Activated T-helper 17 cell treated with anti-CD3 and anti-CD28 coated beads, Interleukin-2, amount 50 U/mL, for 72 hours (primary cell): ENCODE measurements at regions not wholly inside any gene's neighbourhood (a gene's known extent, or its start where the extent isn't known, plus 50 kb on each side); places are given as distances from the start of the nearest gene placed in this dataset.
"Not testable (repeated sequence)": the region's sequence is repeated elsewhere in the genome, so short reads cannot be mapped to it uniquely, and the experiment has no call there.

Source experiments
- ATAC-seq: fragments of 150-1000 bp; cut with Tn5 transposase; replicated peaks from 2 replicates; pipeline ENCODE4 v1.10.0; 2021; ENCODE audit warnings: mild to moderate bottlenecking, moderate library complexity
- H3K27ac Mint-ChIP-seq: one replicate; pipeline ENCODE4 v1.8.0; 2022; ENCODE audit warnings: mixed read lengths
- H3K27me3 Mint-ChIP-seq: one replicate; pipeline ENCODE4 v1.8.0; 2022; ENCODE audit warnings: mixed read lengths
- H3K36me3 Mint-ChIP-seq: one replicate; pipeline ENCODE4 v1.8.0; 2022; ENCODE audit warnings: low read depth, mild to moderate bottlenecking, mixed read lengths
- H3K4me1 Mint-ChIP-seq: one replicate; pipeline ENCODE4 v1.8.0; 2022; ENCODE audit warnings: mixed read lengths
- H3K4me3 Mint-ChIP-seq: one replicate; pipeline ENCODE4 v1.8.0; 2022; ENCODE audit warnings: mild to moderate bottlenecking, mixed read lengths
- H3K9me3 Mint-ChIP-seq: one replicate; pipeline ENCODE4 v1.8.0; 2022; ENCODE audit warnings: mixed read lengths

- Mint-ChIP-seq H3K9me3 (peaks cover 4% of the 10 kb centered on the region), H3K4me1 (no peaks in the 10 kb centered on the region), H3K36me3 (no peaks in the 10 kb centered on the region), H3K27ac (no peak overlapping the region), H3K4me3 (no peak overlapping the region), H3K27me3 (no peaks in the 10 kb centered on the region)
- no peak for ATAC-seq
Measured at GRCh38 chr4:116598155-116598979, 487.0 kb downstream of the TRAM1L1 start.

DNA sequence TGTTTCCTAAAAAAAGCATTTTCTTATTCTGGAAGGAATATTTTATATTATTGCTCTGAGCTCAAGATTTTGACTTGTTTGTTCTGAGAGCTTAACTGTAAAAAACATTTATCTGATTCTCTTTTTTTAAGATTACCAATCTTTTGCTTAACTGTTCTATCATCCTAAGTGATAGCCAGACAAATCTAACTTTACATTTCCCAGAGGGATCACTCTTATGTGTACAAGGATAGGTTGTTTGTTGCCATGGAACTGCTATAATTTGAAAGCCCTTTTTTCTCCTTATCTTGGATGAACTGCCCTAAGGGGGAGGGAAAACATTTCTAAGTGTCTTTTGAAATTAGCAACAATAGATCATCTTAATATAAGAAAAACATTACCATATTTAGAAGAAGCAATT lies 494.7 kb downstream of the TRAM1L1 start:
- Mint-ChIP-seq H3K27me3 (no peaks in the 10 kb centered on the region), H3K4me1 (no peaks in the 10 kb centered on the region), H3K27ac (no peak overlapping the region), H3K36me3 (no peaks in the 10 kb centered on the region), H3K9me3 (peaks cover 4% of the 10 kb centered on the region), H3K4me3 (no peak overlapping the region)
- ATAC-seq: no peak

GRCh38 chr4:116588783-116589182 lies 496.6 kb downstream of the TRAM1L1 start:
- Mint-ChIP-seq H3K4me3 (no peak overlapping the region), H3K36me3 (no peaks in the 10 kb centered on the region), H3K9me3 (peaks cover 4% of the 10 kb centered on the region), H3K27ac (no peak overlapping the region), H3K4me1 (no peaks in the 10 kb centered on the region), H3K27me3 (no peaks in the 10 kb centered on the region)
- no peak for ATAC-seq

- no peak overlapping the region for H3K27ac Mint-ChIP-seq
- no peaks in the 10 kb centered on the region for H3K27me3 Mint-ChIP-seq
- no peak for ATAC-seq
- H3K4me3 Mint-ChIP-seq: no peak overlapping the region
- no peaks in the 10 kb centered on the region for H3K36me3 Mint-ChIP-seq
- H3K4me1 Mint-ChIP-seq: no peaks in the 10 kb centered on the region
- H3K9me3 Mint-ChIP-seq: peaks cover 3% of the 10 kb centered on the region
Measured at GRCh38 chr4:116585246-116585645, 500.1 kb downstream of the TRAM1L1 start.

DNA sequence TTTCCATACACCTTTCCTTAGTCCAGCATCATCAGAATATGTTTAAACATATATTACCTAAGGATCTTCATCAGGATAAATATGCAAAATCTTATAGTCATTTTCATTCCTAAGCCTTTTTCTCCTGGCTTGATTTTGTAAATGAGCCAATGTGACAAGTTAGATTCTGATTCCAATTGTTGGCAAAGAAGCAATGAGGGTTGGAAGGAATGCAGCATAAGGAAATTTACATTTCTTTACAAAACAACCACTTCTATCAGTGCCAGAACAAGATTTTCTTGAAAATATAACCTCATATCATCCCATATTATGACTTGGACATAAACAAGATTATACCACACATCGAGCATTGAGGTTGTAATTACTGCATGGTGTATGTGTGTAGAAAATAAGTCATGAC lies 508.1 kb downstream of the TRAM1L1 start:
- H3K4me1 Mint-ChIP-seq: no peaks in the 10 kb centered on the region
- no peak overlapping the region for H3K4me3 Mint-ChIP-seq
- no peaks in the 10 kb centered on the region for H3K36me3 Mint-ChIP-seq
- no peak overlapping the region for H3K27ac Mint-ChIP-seq
- ATAC-seq: no peak
- H3K27me3 Mint-ChIP-seq: no peaks in the 10 kb centered on the region
- peaks cover 24% of the 10 kb centered on the region for H3K9me3 Mint-ChIP-seq

- no peaks in the 10 kb centered on the region for H3K36me3 Mint-ChIP-seq
- H3K27ac Mint-ChIP-seq: no peak overlapping the region
- H3K27me3 Mint-ChIP-seq: no peaks in the 10 kb centered on the region
- ATAC-seq: no peak
- H3K9me3 Mint-ChIP-seq: peaks cover 26% of the 10 kb centered on the region
- no peak overlapping the region for H3K4me3 Mint-ChIP-seq
- H3K4me1 Mint-ChIP-seq: no peaks in the 10 kb centered on the region
Measured at GRCh38 chr4:116573540-116573939, 511.8 kb downstream of the TRAM1L1 start.

GRCh38 chr4:116561768-116562167 lies 523.6 kb downstream of the TRAM1L1 start:
- Mint-ChIP-seq H3K27me3 (no peaks in the 10 kb centered on the region), H3K27ac (no peak overlapping the region), H3K36me3 (no peaks in the 10 kb centered on the region), H3K9me3 (peaks cover 21% of the 10 kb centered on the region), H3K4me3 (no peak overlapping the region), H3K4me1 (no peaks in the 10 kb centered on the region)
- ATAC-seq: no peak

- no peaks in the 10 kb centered on the region for H3K27me3 Mint-ChIP-seq
- H3K27ac Mint-ChIP-seq: no peak overlapping the region
- no peaks in the 10 kb centered on the region for H3K36me3 Mint-ChIP-seq
- ATAC-seq: no peak
- H3K4me1 Mint-ChIP-seq: no peaks in the 10 kb centered on the region
- H3K9me3 Mint-ChIP-seq: no peaks in the 10 kb centered on the region
- no peak overlapping the region for H3K4me3 Mint-ChIP-seq
Measured at GRCh38 chr4:116551806-116552205, 533.6 kb downstream of the TRAM1L1 start.

DNA sequence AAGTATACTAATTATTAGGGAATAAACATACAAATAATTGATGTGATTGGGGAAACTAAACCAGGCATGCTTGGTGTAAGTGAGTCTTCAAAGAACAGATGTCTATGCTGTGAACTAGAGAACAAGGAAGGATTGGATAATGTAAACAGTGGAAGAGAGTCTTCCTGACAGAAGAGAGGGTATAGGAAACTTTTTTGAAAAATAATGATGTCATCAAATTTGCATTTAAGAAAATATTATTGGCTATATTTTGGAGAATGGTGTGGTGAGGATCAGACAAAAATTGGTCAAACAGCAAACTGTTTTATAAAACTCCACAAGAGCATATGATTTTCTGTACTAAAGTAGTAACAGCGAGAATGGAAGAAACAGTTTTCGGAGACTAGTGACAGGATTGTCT lies 537.7 kb downstream of the TRAM1L1 start:
- H3K27me3 Mint-ChIP-seq: no peaks in the 10 kb centered on the region
- no peak for ATAC-seq
- no peaks in the 10 kb centered on the region for H3K9me3 Mint-ChIP-seq
- H3K4me3 Mint-ChIP-seq: no peak overlapping the region
- no peak overlapping the region for H3K27ac Mint-ChIP-seq
- H3K36me3 Mint-ChIP-seq: no peaks in the 10 kb centered on the region
- no peaks in the 10 kb centered on the region for H3K4me1 Mint-ChIP-seq

GRCh38 chr4:116546759-116547158 lies 538.6 kb downstream of the TRAM1L1 start:
- ATAC-seq: no peak
- Mint-ChIP-seq H3K9me3 (no peaks in the 10 kb centered on the region), H3K36me3 (no peaks in the 10 kb centered on the region), H3K4me3 (no peak overlapping the region), H3K27ac (no peak overlapping the region), H3K27me3 (no peaks in the 10 kb centered on the region), H3K4me1 (no peaks in the 10 kb centered on the region)

DNA sequence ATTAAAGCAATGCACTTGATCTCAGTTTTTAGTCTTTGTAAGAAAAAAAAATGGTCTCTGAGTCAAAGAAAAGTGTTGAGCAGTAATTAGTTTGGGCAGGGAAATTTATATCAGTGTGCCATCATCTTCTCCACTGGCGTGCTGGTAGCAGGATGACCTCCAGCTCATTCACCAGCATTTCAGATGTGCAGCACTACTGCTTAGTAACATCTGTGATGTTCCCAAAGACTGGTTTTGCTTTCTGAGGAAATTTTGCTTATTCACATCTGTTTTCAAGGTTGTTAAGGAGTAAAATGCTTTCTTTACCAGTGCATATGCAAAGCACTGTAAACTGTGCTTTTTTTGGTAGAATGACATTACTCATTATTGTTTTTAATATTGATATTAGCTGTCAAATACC lies 540.4 kb downstream of the TRAM1L1 start:
- Mint-ChIP-seq H3K9me3 (no peaks in the 10 kb centered on the region), H3K36me3 (no peaks in the 10 kb centered on the region), H3K27ac (no peak overlapping the region), H3K27me3 (no peaks in the 10 kb centered on the region), H3K4me3 (no peak overlapping the region), H3K4me1 (no peaks in the 10 kb centered on the region)
- ATAC-seq: no peak

GRCh38 chr4:116539744-116540143 lies 545.6 kb downstream of the TRAM1L1 start:
- Mint-ChIP-seq H3K27ac (no peak overlapping the region), H3K27me3 (no peaks in the 10 kb centered on the region), H3K36me3 (no peaks in the 10 kb centered on the region), H3K4me1 (no peaks in the 10 kb centered on the region), H3K9me3 (peaks cover 3% of the 10 kb centered on the region), H3K4me3 (no peak overlapping the region)
- no peak for ATAC-seq

- Mint-ChIP-seq H3K9me3 (peaks cover 3% of the 10 kb centered on the region), H3K27me3 (no peaks in the 10 kb centered on the region), H3K36me3 (no peaks in the 10 kb centered on the region), H3K27ac (no peak overlapping the region), H3K4me1 (no peaks in the 10 kb centered on the region), H3K4me3 (no peak overlapping the region)
- no peak for ATAC-seq
Measured at GRCh38 chr4:116537828-116538227, 547.5 kb downstream of the TRAM1L1 start.

- not testable (repeated sequence) for H3K9me3 Mint-ChIP-seq, ATAC-seq, H3K4me1 Mint-ChIP-seq, H3K36me3 Mint-ChIP-seq, H3K27me3 Mint-ChIP-seq, H3K27ac Mint-ChIP-seq, H3K4me3 Mint-ChIP-seq
Measured at GRCh38 chr4:116536024-116536423, 549.4 kb downstream of the TRAM1L1 start.

DNA sequence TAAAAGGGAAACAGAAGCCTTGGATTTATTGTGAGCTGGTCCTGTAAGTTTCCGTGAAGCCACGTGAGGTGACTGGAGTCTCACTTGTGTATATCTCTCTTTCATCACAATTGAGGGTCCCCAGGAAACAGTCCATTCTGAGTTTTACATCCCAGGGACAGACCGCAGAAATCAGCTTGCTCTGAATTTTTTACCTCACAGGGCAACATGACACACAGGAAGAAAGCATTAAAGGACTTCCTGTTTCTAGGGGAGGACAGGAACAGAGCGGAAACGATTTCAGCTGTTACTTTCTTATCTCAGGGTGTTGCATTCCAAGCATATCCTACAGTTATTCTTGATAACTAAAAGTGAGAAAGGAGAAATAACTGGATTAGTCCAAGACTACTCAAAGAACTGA lies 553.5 kb downstream of the TRAM1L1 start:
- Mint-ChIP-seq H3K9me3 (peaks cover 6% of the 10 kb centered on the region), H3K4me3 (no peak overlapping the region), H3K27me3 (no peaks in the 10 kb centered on the region), H3K4me1 (no peaks in the 10 kb centered on the region), H3K27ac (no peak overlapping the region), H3K36me3 (no peaks in the 10 kb centered on the region)
- ATAC-seq: no peak

DNA sequence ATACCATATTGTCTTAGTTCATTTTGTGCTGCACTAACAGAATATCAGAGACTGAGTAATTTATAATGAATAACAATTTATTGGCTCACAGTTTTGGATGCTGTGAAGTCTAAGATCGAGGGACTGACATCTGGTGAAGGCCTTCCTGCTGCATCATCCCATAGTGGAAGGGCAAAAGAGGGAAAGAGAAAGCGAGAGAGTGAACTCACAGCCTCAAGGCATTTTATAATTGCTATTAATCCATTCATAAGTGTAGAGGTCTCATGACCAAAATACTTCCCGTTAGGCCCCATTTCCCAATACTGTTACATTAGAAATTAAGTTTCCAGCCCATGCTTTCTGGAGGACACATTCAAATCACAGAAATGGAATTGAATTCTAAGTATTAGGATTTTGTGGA lies 554.4 kb downstream of the TRAM1L1 start:
- Mint-ChIP-seq H3K27ac (no peak overlapping the region), H3K27me3 (no peaks in the 10 kb centered on the region), H3K36me3 (no peaks in the 10 kb centered on the region), H3K9me3 (peaks cover 6% of the 10 kb centered on the region), H3K4me1 (no peaks in the 10 kb centered on the region), H3K4me3 (no peak overlapping the region)
- no peak for ATAC-seq
